ENCODE measurements at regions not wholly inside any gene's neighbourhood (a gene's known extent, or its start where the extent isn't known, plus 50 kb on each side); places are given as distances from the start of the nearest gene placed in this dataset.

DNA sequence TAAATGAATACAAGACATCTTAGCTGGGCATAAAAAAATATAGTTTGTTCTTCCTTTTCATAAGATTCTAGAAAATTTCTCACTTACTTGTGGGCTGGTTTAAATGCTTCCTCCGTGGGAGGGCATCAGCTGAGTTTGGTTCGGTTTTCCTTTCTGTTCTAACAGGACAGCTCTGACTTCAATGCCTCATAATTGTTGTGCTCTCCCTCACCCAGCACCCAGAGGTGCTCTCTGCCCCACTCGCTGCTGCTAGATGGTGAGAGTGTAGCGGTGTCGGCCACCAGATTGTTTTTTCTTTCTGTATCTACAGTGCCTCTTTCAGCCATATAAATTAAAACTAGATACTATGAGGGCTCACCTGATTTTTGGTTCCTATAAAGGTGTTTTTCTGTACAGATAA lies 407.2 kb upstream of the CDH7 start:
- Histone ChIP-seq H3K4me1 (no peaks in the 10 kb centered on the region), H3K27me3 (no peaks in the 10 kb centered on the region), H3K27ac (no peak overlapping the region), H3K36me3 (no peaks in the 10 kb centered on the region), H3K4me3 (no peak overlapping the region), H3K9me3 (no peaks in the 10 kb centered on the region)
- no peak for TF ChIP-seq POLR2A (IDR thresholded peaks at IDR 0.05)
- TF ChIP-seq, protein P1, sequence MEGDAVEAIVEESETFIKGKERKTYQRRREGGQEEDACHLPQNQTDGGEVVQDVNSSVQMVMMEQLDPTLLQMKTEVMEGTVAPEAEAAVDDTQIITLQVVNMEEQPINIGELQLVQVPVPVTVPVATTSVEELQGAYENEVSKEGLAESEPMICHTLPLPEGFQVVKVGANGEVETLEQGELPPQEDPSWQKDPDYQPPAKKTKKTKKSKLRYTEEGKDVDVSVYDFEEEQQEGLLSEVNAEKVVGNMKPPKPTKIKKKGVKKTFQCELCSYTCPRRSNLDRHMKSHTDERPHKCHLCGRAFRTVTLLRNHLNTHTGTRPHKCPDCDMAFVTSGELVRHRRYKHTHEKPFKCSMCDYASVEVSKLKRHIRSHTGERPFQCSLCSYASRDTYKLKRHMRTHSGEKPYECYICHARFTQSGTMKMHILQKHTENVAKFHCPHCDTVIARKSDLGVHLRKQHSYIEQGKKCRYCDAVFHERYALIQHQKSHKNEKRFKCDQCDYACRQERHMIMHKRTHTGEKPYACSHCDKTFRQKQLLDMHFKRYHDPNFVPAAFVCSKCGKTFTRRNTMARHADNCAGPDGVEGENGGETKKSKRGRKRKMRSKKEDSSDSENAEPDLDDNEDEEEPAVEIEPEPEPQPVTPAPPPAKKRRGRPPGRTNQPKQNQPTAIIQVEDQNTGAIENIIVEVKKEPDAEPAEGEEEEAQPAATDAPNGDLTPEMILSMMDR (IDR thresholded peaks at IDR 0.05): no peak
- intact Hi-C loops (cut with DNase I; ENCODE audit: low total_unique reads): no loop called here
- no peak for DNase-seq

GRCh38 chr18:65336411-65336810 lies 414.4 kb upstream of the CDH7 start:
- no peaks in the 10 kb centered on the region for H3K9me3 ChIP-seq
- no peak overlapping the region for H3K4me3 ChIP-seq
- intact Hi-C loops (cut with DNase I; ENCODE audit: low total_unique reads): no loop called here
- H3K36me3 ChIP-seq: no peaks in the 10 kb centered on the region
- TF ChIP-seq, protein P1 (IDR thresholded peaks at IDR 0.05): no peak
- no peak for TF ChIP-seq POLR2A (IDR thresholded peaks at IDR 0.05)
- no peaks in the 10 kb centered on the region for H3K27me3 ChIP-seq
- H3K27ac ChIP-seq: no peak overlapping the region
- no peak for DNase-seq
- H3K4me1 ChIP-seq: no peaks in the 10 kb centered on the region

DNA sequence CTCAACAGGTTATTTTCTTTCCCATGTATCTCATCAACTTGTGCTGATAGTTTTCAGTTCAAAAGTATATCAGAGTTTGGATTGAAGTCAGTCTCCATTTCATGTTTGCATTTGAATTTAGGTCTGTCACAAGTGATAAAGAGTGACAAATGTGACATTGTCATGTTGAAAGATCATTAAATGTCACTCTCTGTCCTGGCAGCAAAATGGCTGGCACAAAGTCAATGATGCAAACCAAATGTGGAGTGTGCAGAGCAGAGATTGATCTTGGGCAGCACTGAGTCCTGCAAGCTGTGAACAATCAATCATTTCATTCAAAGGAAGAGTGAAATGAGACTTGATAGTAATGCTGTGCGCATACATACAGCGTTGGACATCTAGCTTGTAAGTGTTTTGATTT lies 421.8 kb upstream of the CDH7 start:
- no peak for DNase-seq
- no peaks in the 10 kb centered on the region for H3K36me3 ChIP-seq
- H3K27me3 ChIP-seq: no peaks in the 10 kb centered on the region
- no peaks in the 10 kb centered on the region for H3K9me3 ChIP-seq
- H3K27ac ChIP-seq: no peak overlapping the region
- intact Hi-C loops (cut with DNase I; ENCODE audit: low total_unique reads): no loop called here
- TF ChIP-seq, protein P1 (IDR thresholded peaks at IDR 0.05): no peak
- no peak for TF ChIP-seq POLR2A (IDR thresholded peaks at IDR 0.05)
- no peaks in the 10 kb centered on the region for H3K4me1 ChIP-seq
- H3K4me3 ChIP-seq: no peak overlapping the region

DNA sequence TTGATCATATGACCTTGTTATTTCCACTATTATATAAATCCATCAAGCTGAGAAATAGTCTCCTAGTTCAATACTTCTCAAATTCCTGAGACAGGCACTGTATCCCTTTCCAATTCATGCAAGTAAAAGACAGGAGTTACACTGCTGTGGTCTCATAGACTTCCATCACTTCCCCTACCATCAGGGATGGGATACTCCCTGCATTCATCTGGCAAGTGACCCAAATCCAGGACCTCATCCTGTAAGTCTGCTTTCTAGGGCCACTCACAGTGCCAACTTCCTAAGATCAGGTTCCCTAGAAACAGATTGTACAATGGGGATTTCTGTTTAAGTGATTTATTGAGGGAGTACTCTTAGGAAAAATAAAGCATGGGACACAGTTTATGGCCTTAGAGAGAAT lies 424.0 kb upstream of the CDH7 start:
- DNase-seq: no peak
- no peaks in the 10 kb centered on the region for H3K36me3 ChIP-seq
- intact Hi-C loops (cut with DNase I; ENCODE audit: low total_unique reads): no loop called here
- H3K9me3 ChIP-seq: no peaks in the 10 kb centered on the region
- no peaks in the 10 kb centered on the region for H3K4me1 ChIP-seq
- no peaks in the 10 kb centered on the region for H3K27me3 ChIP-seq
- H3K27ac ChIP-seq: no peak overlapping the region
- H3K4me3 ChIP-seq: no peak overlapping the region
- TF ChIP-seq, protein P1 (IDR thresholded peaks at IDR 0.05): no peak
- no peak for TF ChIP-seq POLR2A (IDR thresholded peaks at IDR 0.05)

GRCh38 chr18:65322895-65323294 lies 427.9 kb upstream of the CDH7 start:
- H3K9me3 ChIP-seq: no peaks in the 10 kb centered on the region
- no peak for DNase-seq
- H3K4me3 ChIP-seq: no peak overlapping the region
- no peaks in the 10 kb centered on the region for H3K27me3 ChIP-seq
- H3K36me3 ChIP-seq: no peaks in the 10 kb centered on the region
- H3K4me1 ChIP-seq: no peaks in the 10 kb centered on the region
- intact Hi-C loops (cut with DNase I; ENCODE audit: low total_unique reads): no loop called here
- H3K27ac ChIP-seq: no peak overlapping the region
- TF ChIP-seq, protein P1 (IDR thresholded peaks at IDR 0.05): no peak
